Esophagus squamous epithelium (tissue), 4 donors: ENCODE measurements at regions not wholly inside any gene's neighbourhood (a gene's known extent, or its start where the extent isn't known, plus 50 kb on each side); places are given as distances from the start of the nearest gene placed in this dataset.

ENCODE experiments used
- POLR2A ChIP-seq, 4 donors: fragments of 450-650 bp; IDR thresholded peaks; one replicate each; pipeline ENCODE4 v1.6.1; 2017; ENCODE audit warnings: antibody characterized with exemption in 4 of 4, mild to moderate bottlenecking in 4 of 4, moderate library complexity in 3 of 4
- TF ChIP-seq, protein P1 (sequence below), 6 experiments: fragments of 450-650 bp in 4 of 6; fragments of 200-600 bp in 2 of 6; sonication (generic) in 2 of 6; IDR thresholded peaks; one replicate each; pipeline ENCODE4 v1.5.1; 2016 to 2019; ENCODE audit warnings: antibody characterized with exemption in 6 of 6, mild to moderate bottlenecking in 4 of 6, moderate library complexity in 4 of 6

DNA sequence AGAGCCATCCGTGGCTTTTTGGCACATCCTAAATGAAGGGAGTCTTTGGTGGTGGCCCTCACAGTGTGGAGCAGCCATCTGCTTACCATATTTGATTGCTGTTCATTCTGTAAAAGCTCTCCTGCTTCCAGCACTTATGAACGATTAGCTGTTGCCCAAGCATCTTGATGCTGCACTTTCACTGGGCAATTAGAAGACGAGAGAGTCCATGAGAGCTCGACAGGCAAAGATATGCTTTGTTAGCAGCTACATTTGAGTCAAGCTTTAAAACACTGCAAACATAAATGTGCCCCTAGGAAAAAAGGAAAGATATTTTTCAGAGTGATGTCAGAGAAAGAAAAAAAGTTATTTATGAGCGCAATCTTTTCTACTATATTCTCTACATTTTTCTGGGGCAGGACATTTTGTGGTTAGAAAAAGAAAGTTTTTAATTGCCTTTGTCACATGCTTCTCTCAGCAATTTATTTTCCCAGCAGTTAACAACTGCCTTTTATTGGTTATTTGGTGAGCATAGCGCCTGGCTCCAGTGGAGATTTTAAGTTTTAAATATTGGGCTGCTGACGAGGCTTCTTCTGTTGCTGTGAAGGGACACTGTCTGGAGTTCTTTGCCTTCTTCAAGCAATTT lies 468.4 kb downstream of the C3orf38 start:
- TF ChIP-seq, protein P1, sequence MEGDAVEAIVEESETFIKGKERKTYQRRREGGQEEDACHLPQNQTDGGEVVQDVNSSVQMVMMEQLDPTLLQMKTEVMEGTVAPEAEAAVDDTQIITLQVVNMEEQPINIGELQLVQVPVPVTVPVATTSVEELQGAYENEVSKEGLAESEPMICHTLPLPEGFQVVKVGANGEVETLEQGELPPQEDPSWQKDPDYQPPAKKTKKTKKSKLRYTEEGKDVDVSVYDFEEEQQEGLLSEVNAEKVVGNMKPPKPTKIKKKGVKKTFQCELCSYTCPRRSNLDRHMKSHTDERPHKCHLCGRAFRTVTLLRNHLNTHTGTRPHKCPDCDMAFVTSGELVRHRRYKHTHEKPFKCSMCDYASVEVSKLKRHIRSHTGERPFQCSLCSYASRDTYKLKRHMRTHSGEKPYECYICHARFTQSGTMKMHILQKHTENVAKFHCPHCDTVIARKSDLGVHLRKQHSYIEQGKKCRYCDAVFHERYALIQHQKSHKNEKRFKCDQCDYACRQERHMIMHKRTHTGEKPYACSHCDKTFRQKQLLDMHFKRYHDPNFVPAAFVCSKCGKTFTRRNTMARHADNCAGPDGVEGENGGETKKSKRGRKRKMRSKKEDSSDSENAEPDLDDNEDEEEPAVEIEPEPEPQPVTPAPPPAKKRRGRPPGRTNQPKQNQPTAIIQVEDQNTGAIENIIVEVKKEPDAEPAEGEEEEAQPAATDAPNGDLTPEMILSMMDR (IDR thresholded peaks at IDR 0.05), result no peak
- no peak for TF ChIP-seq POLR2A (IDR thresholded peaks at IDR 0.05)
